ENCODE measurements at regions not wholly inside any gene's neighbourhood (a gene's known extent, or its start where the extent isn't known, plus 50 kb on each side); places are given as distances from the start of the nearest gene placed in this dataset.

- H3K27me3 ChIP-seq: no peaks in the 10 kb centered on the region
- TF ChIP-seq CTCF (IDR thresholded peaks at IDR 0.05): no peak
- 98 to 100% methylated on average over 1 of the region's 1 CpG for WGBS, 2 donors
- H3K36me3 ChIP-seq: no peaks in the 10 kb centered on the region
- H3K27ac ChIP-seq: no peak overlapping the region
- DNase-seq: no peak
- intact Hi-C loops (cut with DNase I): loop anchor here in 9 of 10 donors (5.0 to 10.0 kb wide), 9 partner anchors 181 to 1299 kb away; partner anchors contain the start of gene SYT4 (in 1 of the 9)
- H3K9me3 ChIP-seq: peaks cover 0 to 7% (median 0%) of the 10 kb centered on the region in 11 donors
- H3K4me1 ChIP-seq: peaks cover 0 to 5% (median 0%) of the 10 kb centered on the region in 9 donors
- H3K4me3 ChIP-seq: no peak overlapping the region
- no peak for ATAC-seq
Observed at GRCh38 chr18:42296192-42296591, 341.2 kb downstream of the PIK3C3 start.

- intact Hi-C loops (cut with DNase I): loop anchor here in 9 of 10 donors (5.0 to 10.0 kb wide), 9 partner anchors 182 to 1298 kb away; partner anchors contain the start of gene SYT4 (in 1 of the 9)
- Histone ChIP-seq H3K27me3 (no peaks in the 10 kb centered on the region), H3K27ac (no peak overlapping the region), H3K9me3 (peaks cover 0 to 7% (median 0%) of the 10 kb centered on the region in 11 donors), H3K36me3 (no peaks in the 10 kb centered on the region), H3K4me1 (peaks cover 0 to 4% (median 0%) of the 10 kb centered on the region in 9 donors), H3K4me3 (no peak overlapping the region)
- TF ChIP-seq CTCF (IDR thresholded peaks at IDR 0.05): no peak
- DNase-seq: no peak
- no peak for ATAC-seq
Observed at GRCh38 chr18:42296723-42297122, 341.7 kb downstream of the PIK3C3 start.

- ATAC-seq (peak; percentile 82 to 93 (median 88)), DNase-seq (peak; percentile 55 to 78)
- peak overlapping the region in 5 of 10 donors; percentile 11 to 47 (median 35) for H3K27ac ChIP-seq
- no peaks in the 10 kb centered on the region for H3K27me3 ChIP-seq
- intact Hi-C loops (cut with DNase I): loop anchor here in 9 of 10 donors (5.0 to 10.0 kb wide), 9 partner anchors 184 to 1296 kb away; partner anchors contain the start of gene SYT4 (in 1 of the 9)
- 35 to 38% methylated on average over 15 of the region's 15 CpGs for WGBS, 2 donors
- TF ChIP-seq CTCF (IDR thresholded peaks at IDR 0.05): peak; percentile 75 to 95 (median 91)
- H3K36me3 ChIP-seq: no peaks in the 10 kb centered on the region
- no peaks in the 10 kb centered on the region for H3K9me3 ChIP-seq
- peak overlapping the region in 7 of 10 donors; percentile 15 to 40 (median 25) for H3K4me3 ChIP-seq
- peaks cover 0 to 4% (median 0%) of the 10 kb centered on the region in 9 donors for H3K4me1 ChIP-seq
Observed at GRCh38 chr18:42298759-42299675, 344.0 kb downstream of the PIK3C3 start.

- Histone ChIP-seq H3K9me3 (no peaks in the 10 kb centered on the region), H3K4me3 (no peak overlapping the region), H3K27ac (no peak overlapping the region), H3K27me3 (no peaks in the 10 kb centered on the region), H3K4me1 (peaks cover 0 to 10% (median 7%) of the 10 kb centered on the region in 9 donors), H3K36me3 (no peaks in the 10 kb centered on the region)
- intact Hi-C loops (cut with DNase I): loop anchor here in 1 of 10 donors (10.0 kb wide), 1 partner anchor 1089 kb away; no protein-coding TSS in a partner anchor
- WGBS, 2 donors: 62 to 80% methylated on average over 3 of the region's 3 CpGs
- DNase-seq (no peak), ATAC-seq (peak in 1 of 8 donors; percentile 63)
- no peak for TF ChIP-seq CTCF (IDR thresholded peaks at IDR 0.05)
Observed at GRCh38 chr18:42305869-42306593, 351.0 kb downstream of the PIK3C3 start.

Data from heart right ventricle (tissue), 16 donors.